Fibroblast of skin of right quadriceps (primary cell): ENCODE measurements at regions not wholly inside any gene's neighbourhood (a gene's known extent, or its start where the extent isn't known, plus 50 kb on each side); places are given as distances from the start of the nearest gene placed in this dataset.
A peak's percentile ranks its signal among the peaks of the same experiment; 100 is the strongest.

Source experiments
- DNase-seq: peaks from one replicate; pipeline ENCODE4 v3.0.0-alpha.2; 2013

DNA sequence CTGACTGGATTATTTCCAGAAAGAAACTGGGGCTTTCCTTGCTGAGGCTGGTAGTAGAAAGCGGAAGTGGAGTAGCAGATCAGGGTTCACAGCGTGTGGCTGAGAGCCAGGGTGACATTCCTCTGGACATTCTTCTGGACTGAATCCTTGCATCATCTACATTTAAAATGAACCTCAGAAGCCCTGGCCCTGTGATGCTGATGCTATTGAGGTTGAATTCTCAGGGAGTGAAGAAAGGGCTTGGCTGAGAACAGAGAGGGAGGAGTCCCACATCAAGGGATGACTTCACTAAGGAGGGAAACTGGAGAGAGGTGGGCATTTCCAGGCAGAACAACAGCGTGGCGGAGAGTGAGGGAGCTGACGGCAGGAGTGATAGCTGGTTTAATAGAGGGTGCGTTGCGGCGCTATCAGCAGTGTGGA, 102.3 kb upstream of the LMO4 start:
- DNase-seq, result peak; percentile 99

GRCh38 chr1:87227651-87228050, 101.0 kb upstream of the LMO4 start:
- DNase-seq, result no peak

DNA sequence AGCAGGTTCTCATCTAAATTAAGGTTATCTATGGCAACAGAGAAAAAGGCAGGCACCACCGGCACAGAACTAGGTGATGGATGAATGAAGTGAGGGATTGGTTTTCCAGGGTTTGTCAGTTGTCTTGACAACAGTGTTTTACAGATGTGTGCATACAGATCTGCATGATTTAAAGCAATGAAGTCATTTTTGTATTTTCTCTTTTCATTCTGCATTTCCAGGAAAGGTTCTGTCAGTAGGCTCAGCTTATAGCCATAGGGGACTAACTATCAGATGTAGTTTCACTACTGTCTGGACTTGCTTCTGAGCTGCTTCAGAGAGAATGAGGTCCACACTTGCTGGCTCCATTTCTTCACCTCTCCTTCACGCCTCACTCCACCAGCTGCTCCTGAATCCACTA, 98.2 kb upstream of the LMO4 start:
- DNase-seq, result no peak

DNA sequence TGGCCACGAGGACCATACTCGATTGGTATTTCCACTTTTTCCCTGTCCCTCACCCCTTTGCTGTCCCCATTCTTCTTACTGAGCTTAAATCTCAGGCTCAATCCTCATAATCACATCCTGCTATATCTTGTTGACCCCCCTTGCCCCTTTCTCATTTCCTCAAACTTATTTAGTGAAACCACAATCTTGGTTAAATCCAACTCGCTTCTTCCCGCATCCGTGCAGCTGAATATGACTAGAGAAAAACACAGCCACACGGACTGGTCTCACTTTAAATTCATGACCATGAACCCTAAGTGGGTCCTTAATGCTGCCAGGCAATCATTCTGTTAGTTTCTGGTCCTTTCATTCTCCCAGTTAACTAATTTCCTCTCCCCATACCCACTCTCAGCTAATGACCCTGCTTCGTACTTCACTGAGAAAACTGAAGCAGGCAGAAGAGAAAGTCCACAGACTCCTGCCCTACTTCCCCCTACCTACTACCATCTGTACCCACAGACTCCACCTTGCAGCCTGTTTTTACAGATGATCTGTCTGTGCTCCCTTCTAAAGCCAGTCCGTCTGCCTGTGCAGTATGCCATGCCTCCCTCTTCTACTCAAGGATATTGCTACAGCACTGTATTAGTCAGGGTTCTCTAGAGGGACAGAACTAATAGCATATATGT, 96.8 kb upstream of the LMO4 start:
- no peak for DNase-seq

DNA sequence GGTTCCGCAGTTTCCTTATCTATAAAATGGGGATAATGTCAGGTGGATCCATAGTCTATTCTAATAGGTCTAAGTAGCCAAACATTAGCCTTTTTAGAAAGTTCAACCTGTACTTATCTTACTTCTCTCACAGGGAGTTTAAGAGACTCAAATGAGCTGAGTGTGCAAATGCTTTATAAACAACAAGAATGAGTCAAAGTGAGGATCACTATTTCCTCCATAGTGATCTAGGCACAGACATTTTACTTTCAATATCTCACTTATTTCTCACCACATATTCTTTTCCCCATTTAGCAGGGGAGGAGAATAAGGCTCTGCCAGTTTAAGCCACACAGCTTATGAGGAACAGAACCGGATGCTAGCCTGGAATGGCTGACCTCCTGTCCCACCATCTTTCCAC, 92.1 kb upstream of the LMO4 start:
- no peak for DNase-seq

DNA sequence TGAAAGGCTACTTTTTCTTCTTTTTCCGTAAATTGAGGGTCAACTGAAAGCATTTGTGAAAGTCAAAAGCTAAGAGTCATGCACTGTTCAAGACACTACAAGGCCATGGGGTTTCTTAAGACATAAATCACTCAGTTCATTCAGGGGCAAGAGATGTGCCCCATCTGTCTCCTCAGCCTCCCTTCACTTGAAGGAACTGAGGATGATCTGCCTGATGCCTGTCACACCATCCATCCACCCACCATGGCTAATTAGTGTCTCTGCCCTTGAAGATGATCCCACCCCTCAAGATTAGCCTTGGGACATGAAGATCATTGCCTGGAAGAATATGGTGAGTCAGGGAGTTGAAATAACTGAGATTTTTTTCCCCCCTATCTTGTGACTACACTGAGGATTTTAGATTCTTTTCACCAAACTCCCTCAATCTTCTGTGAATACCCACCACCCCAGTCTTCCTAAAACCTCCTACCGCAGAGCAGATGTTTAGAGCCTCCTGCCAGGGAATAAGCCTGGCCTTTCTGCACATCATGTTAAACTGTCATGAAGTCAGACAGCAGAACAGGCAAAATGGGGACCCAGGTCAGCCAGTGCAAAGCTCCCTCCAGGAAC, 88.6 kb upstream of the LMO4 start:
- no peak for DNase-seq

DNA sequence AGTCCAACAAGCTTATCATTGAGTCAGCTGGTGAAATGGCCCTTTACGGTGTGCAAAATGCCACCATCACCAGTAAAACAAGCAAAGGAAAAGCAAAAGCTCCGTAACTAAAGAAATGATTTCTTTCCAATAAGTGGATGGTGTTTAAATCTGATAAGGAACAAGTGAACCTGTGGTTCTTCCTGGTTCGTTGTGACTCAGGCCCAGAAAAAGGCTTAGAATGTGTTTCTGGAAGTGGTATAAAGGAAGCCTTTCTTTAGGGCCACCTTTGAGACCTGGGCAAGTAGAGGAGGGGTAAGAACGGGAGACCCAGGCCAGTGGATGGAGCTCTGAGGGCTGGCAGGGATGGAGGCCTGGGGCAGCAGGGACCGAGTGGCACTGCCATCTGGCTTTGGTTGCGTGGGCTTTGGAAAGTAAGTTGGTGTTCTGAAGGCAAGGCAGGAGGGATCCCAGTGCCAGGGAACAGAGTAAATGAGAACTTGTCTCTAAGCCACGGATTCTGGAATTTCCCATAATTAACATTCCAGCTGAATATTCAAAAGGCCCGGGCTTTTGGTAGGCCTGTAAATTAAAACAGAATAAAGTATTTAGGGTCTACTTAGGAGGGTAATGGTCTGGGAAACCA, 87.9 kb upstream of the LMO4 start:
- no peak for DNase-seq

GRCh38 chr1:87242445-87243185, 86.1 kb upstream of the LMO4 start:
- DNase-seq, result no peak

DNA sequence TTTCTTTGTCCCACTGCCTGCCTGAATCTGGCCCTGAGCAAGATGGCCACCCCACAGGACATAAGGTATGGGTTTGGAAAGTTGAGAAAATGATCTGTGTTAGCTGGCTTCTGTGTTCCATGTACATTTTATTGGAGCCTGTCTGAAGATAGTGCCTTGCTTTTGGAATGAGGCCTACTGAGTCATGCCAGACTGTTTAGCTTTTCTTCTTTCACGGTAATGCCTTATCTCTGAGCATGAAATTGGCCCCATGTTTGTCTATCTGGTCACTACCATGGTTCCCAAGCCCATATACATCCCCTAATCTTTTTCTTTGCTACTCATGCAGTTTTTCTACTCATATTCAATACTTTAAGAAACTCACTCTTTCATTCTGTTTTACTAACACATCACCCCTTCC, 85.1 kb upstream of the LMO4 start:
- no peak for DNase-seq

DNA sequence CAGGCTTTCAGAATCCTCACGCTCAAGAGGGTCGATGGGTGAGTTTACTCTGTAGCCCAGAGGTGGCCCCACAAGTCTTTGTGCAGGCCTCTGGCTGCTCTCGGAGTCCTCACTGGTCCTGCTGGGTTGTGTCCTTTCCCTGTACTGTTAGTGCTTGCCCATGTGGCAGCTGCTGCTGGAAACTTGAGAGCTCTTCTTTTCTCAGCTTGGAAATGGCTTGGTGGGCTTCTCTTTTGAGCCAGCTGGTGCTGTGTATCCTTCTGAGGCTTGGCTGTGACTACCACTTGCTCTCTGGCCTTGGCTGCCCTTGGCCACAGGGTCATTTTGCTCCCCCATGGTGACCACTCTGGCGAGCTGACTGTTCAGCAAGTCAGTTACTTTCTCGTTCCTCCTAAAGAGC, 82.2 kb upstream of the LMO4 start:
- DNase-seq, result no peak

GRCh38 chr1:87249803-87250202, 78.9 kb upstream of the LMO4 start:
- no peak for DNase-seq

GRCh38 chr1:87250336-87250735, 78.3 kb upstream of the LMO4 start:
- DNase-seq, result no peak

DNA sequence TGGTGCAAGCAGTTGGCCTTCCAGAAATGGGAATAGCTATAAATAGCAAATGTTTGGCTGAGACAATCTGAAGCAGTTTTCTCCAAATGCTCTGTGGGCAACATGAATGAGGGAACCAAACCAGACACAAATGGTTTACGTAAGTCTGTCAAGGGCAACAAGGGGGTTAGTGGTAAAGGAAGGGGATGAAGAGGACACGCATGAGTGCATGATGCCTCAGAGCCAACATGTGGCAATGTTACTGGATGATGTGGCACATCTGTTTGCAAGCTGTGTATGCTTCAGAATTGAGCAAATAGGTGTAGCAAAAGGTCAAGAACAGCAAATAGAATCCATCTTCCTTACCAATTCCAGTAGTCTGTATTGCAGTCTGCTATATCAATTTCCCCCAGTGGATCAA, 76.3 kb upstream of the LMO4 start:
- peak; percentile 87 for DNase-seq

GRCh38 chr1:87262688-87263087, 66.0 kb upstream of the LMO4 start:
- DNase-seq, result no peak

DNA sequence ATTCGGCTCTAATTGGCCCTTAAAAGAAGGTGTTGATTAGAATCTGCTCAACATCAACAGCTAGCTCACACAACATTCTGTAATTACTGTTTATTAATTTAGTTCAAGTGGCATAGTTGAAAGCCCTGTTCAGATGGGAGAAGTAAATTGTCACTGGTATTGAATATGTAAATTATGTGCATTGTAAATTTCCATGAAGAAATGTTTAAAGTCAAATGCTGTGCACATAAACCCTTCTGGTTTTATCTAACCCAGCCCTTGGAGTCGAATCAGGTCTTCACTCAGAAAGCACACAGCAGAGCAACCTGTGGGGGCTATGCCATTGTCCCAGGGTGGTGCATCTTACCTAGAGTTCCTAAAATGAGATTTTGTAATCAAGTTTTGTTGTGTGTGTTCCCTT, 65.4 kb upstream of the LMO4 start:
- DNase-seq, result no peak

DNA sequence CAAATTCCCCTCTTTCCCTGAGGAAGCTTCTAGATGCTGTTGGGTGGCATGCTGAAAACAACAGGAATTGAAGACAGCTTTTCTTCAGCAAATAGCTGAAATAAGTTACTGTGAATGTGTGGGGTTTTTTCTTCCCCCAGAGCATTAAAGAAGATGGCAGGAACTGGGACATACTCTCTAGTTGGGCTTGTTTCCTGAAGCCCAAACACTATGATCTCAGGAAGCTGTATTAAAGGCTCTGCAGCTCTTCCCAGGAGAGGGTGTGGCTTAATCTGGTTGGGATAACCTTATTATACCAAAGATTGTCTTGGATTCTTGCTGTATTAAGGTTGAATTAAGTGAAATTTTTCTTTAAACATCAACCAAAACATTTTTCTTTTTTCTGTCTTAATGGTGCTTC, 64.9 kb upstream of the LMO4 start:
- no peak for DNase-seq

DNA sequence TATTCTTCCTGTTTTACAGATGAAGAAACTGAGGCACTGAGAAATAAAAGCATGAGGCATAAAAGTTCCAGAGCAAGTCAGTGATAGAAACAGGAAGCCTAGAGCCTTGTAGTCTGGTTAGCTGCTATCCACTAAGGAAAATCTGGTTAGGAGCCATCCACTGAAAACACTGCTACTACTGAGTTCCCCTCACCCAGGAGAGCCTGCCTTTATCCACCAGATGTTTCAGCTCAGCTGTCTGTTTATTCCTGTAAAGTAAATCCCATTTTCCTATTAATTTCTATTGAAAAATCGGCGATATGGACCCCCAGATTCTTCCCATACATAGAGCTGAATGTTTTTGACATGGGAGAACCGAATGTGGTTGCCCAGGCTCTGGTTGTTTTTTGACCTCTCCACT, 63.7 kb upstream of the LMO4 start:
- DNase-seq, result no peak

- DNase-seq, result no peak
Measured at GRCh38 chr1:87265786-87266185, 62.9 kb upstream of the LMO4 start.

- no peak for DNase-seq
Measured at GRCh38 chr1:87268111-87268510, 60.6 kb upstream of the LMO4 start.

GRCh38 chr1:87269921-87270320, 58.8 kb upstream of the LMO4 start:
- DNase-seq, result no peak

- no peak for DNase-seq
Measured at GRCh38 chr1:87273291-87273690, 55.4 kb upstream of the LMO4 start.

GRCh38 chr1:87274851-87275250, 53.8 kb upstream of the LMO4 start:
- no peak for DNase-seq

GRCh38 chr1:87278825-87279535, 49.7 kb upstream of the LMO4 start:
- DNase-seq, result peak; percentile 57
